NOMO-1 treated with DMSO at 0.1 percent for 48 hours (cell line): ENCODE measurements at regions not wholly inside any gene's neighbourhood (a gene's known extent, or its start where the extent isn't known, plus 50 kb on each side); places are given as distances from the start of the nearest gene placed in this dataset.

Source experiments
- DNase-seq: peaks from one replicate; lab custom pipeline; 2025; ENCODE audit not compliant: unreplicated experiment; lab: John Stamatoyannopoulos, UW

DNA sequence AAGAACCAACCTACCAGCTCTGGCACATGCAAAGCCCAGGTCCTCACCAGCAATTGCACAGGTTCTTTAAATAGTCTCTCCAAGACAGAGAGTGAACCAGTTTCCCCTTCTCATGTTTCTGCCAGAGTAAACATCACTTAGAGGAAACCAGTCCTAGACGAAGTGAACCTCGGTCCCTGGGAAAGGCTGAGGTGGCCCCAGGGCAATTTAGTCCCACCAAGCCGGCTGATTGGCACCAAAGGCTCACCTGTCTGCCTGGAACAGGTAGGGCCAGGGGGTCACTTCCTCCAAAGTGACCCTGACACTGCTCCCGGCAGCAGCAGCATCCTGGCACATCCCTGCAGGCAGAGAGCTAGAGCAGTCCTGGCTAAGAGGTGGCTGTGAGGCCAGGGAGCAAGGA, 122.9 kb upstream of the ZNF507 start:
- DNase-seq = no peak

DNA sequence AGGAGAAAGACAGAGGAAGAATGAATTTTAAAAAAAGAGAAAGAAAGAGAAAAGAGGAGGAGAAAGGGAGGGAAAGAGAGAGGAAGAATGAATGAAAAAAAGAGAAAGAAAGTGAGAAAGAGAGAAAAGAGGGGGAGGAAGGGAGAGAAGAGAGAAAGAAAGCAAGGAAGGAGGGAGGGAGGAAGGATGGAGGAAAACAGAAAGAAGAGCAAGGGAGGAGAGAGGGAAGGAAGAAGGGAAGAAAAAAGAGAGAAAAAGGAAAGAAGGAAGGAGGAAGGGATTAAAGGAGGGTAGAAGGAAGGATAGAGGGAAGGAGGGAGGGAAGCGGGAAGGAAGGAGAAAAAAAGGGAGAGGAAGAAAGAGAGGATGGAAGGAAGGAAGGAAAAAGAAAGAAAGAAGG, 122.3 kb upstream of the ZNF507 start:
- no peak for DNase-seq

DNA sequence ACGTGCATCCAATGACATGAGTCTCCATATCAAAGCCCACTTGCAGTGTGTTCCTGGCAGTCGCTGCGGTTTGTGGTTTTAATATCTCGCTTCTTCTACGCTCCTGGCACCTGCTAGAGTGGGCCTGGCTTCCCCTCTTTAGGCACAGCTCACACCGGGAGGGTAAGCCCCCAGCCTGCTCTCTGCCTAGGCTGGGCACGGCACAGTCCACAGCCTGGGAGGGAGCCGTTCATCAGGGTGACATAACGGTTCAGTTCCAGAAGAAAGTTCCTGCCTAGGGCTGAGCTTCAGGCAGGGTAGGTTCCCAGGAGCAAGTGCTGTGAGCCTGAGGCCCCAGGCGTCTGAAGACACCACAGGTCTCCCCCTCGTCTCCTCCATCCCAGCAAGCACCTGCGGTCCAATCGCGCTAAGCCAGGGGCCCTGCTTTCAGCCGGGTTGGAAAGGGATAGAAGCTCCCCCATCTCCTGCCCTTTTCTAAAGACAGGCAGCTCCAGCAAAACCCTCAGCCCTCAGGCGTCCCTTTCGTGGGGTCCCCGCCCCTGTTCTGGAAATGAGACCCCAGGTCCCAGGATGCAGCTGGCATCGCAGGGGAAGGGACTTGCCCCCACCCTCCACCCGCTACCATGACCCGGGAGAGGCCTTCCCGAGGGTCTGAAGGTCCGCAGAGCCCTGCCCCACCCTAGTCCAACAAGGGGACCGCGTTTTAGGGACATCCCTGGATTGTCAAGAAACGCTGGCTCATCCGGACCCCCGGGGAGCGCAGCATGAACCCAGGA, 121.6 kb upstream of the ZNF507 start:
- no peak for DNase-seq

DNA sequence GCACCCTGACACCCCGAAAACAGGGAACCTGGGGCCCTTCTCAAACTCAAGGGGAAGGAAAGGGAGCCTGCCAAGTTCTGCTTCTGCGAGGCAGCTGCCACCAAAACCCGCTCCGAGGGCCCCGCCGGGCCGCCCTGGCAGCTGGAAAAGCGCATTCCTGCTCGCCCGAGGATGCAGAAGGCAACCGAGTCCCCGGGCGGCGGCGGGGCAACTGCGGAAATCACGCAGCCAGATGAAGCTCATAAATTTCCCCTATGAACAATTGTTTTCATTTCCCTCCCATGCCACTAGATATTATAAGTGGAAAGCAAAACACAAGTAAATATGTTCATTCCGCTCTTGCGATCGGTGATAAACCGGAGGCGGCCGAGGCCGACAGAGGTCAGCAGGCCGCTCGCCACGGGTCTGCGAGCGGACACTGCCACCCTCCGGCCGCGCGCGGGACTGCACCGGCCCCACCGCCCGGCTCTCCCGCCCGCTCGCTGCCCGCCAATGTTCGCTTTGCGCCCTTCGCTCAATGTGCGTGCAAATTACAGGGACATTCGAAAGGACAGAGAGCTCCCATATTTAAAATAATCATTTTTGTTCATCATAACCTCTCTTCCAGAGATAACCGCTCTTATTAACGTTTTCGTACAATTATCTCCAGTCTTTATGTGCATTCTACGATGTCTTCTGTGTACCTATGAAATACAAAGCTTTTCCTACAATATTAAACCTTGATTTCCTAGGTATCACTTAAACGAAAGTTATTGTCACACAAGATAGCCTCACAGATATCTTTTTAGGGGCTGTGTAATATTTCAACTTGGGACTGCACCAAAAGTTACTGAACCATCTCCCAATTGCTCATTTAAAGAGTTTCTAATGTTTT, 120.8 kb upstream of the ZNF507 start:
- peak; percentile 34 for DNase-seq

DNA sequence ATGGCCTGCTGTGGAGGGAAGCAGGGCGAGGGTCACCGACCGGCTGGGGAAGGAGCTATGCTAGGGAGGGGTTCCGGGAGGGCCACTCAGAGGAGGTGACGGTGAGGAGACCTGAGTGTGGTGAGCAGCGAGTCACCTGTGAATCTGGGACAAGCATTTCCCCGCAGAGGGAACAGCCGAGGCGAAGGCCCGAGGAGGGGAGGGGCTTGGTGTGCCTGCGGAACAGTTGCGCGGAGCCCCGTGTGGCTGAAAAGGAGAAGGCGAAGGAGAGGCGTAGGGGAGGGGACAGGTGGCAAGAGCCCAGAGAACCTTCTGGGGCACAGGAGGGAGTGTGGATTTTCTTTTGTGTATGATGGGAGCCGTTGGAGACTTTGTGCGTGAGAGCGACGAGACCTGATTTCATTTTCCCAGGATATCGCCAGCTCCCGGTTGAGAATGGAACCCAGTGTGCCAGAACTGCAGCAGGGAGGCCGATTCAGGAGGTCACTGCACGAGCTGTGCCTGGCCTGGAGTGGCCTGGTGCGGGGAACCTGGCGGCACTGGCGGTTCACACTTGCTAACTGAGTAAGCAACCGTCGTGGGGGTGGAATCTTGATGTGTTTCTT, 117.7 kb upstream of the ZNF507 start:
- no peak for DNase-seq

DNA sequence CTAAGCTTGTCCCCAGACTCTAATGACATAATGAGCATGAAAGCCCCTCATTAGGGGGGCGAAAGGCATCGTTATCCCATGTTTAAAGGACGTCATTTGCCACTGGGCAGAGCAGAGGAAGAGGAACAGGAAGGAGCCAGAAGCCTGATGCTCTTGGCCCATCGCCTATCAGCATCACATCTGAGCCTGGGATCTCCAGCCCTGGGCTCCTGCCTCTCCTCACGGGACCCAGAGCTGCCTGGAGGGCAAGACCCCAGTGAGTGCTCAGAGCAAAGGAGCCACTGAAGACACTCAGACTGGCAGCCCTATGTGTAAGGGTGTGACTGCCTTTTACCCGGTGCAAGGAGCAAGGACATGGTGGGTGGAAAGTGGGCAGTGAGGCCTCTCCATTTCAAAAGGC, 115.0 kb upstream of the ZNF507 start:
- no peak for DNase-seq

DNA sequence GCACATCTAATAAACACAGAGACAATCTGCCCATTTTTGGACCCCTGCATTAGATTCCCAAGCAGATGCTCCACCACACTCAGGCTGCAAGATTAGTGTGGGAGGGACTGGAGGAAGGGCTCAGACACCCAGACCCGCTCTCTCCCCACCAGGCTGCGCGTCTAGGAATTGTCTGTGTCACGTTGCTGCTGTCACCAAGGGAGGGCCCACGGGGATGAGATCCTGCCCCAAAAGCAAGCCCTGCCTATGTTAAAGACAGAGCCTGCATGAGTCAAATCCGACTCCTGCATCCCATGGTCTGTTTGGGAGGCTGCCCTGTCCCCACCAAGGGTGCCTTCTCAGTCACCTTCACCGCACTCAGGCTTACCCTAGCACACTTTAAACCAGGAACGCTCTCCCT, 114.4 kb upstream of the ZNF507 start:
- DNase-seq = no peak

DNA sequence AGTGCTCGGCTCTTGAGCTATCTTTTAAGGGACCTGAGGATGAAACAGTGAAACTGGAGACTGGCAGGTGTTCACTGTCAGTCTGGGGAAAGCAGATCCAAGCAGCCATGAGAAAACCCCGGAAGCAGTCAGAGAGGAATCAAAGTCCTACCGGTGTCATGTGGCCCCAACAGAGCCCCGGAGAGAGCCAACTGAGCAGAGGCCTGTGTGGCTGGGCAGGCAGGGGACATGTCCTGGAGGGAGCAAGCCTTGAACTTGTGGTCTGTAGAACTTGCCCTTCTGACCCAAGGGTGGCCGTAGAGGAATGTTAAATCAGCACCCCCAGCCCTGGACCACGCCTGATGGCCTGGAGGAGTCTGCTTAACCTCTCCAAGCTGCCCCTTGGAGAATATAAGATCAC, 113.7 kb upstream of the ZNF507 start:
- DNase-seq = no peak

DNA sequence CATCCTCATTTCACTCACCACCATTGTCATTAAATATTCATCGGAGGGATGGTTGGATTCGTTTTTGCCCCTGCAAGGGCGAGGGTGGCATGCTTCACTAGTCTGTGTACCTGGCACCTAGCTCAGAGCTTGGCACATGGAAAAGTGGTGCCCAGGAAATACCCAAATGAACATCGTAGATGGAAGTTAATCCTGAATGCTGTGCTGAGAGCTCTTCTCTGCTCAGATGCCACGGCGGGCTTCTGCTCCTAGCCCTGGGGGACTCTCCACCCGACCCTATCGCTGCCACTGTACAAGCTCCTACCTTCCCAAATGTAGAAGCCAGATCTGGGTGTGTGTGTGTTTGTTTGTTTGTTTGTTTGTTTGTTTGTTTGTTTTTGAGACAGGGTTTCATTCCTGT, 113.0 kb upstream of the ZNF507 start:
- DNase-seq = no peak

DNA sequence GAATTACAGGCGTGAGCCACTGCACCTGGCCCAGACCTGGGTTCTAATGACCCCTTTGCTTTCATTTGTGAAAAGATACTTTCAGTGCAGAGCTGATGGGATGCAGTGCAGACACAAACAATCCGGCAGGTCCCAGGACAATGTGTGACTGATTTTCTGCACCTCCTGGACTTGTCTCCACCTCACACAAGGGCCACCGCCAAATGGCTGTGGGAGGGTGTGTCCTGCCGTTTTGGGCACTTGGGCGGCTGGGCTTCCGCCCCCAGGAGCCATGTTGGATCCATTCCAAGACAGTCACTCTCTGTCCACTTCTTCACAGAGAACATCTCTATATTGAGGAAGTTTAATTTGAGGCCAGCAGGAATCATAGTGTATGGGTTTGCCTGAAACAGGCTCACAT, 112.3 kb upstream of the ZNF507 start:
- no peak for DNase-seq

DNA sequence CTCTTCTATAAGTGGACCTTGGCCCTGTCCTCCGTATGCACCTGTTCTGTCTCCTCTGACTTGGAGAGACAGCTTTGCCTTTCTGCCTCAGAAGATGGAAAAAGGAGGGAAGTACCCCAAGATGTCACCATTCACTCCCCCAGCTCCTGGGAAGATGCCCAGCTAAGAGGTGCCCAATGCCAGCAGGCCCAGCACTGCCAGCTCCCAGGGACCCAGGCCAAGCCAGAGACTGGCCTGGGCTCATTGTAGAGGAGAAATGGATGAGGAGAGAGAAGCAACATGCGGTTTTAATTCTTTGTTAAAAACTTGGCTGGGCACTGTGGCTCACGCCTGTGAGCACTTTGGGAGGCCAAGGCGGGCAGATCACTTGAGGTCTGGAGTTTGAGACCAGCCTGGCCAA, 111.5 kb upstream of the ZNF507 start:
- DNase-seq = no peak

DNA sequence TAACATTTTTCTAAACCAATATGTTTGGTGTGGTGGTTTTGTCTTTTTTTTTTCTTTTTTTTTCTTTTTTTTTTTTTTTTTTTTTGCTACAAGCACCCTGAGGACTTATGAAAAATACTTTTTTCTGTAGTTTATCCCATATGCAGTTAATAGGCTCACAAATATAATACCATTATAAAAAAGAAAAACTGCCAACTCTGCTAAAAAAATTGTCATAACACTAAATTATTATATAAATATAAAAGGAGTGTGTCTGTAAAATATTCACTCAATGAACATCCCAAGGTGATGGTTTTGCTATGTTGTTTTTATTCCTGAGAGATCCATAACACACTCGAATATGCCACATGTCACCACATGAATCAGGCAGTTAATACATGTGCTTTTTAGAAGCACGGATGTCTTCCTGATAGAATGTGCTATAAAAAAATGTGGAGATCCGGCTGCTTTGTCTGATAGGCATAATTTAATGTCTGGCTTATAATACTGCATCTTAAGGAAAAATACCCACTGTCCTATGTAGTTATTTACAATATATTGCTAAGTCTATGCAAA, 110.7 kb upstream of the ZNF507 start:
- no peak for DNase-seq

DNA sequence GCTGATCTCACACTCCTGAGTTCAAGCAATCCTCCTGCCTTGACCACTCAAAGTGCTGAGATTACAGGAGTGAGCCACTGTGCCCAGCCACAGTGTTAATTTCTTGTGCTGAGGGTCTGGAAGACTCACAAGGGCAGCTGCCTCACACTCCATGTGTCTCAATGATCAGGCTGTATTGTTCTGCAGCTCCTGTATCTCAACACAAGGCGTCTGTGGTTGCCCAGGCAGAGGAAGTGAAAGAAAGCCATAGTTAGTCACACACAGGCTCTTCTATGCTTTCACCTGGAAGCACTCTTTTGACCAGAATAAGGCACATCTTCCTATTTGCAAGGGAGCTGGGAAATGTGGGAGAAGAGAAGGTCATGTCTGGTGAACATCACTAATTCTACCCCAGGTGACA, 107.3 kb upstream of the ZNF507 start:
- DNase-seq = peak; percentile 71

DNA sequence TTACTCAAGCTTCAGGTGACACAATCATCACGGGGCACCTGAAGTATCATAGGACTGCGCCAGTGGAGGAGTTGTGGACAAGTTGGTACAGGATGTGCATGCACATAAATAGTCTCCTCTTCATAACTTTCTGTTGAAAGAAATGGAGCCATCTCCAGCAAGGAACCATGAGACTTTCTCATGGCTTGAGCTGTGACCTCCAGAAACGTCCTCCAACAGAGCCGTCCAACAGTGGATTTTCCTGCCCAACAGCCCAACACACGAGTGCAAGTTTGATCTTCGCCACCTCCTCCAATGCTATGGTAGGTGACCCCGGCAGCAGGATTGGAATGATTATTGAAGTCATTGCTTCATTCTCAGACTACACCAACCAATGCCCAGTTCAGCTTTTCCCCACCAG, 105.1 kb upstream of the ZNF507 start:
- DNase-seq = no peak

DNA sequence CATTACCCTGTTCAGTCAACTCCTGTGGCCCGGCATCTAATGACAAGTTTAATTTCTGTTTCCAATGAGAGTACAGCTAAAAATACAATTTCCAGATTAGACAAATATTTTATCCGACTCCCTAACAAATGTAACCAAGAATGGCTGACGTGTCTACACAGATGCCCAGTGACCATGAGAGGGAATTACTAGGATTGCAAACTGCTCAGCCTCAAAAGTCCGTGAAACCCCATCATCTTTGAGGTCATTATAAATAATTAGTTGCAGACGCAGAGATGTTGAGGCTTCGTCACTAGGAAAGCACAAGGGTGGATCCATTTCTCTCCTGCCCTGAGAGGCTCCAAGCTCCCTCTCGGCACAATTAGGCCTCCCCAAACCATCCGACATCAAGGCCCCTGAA, 104.1 kb upstream of the ZNF507 start:
- DNase-seq = no peak

DNA sequence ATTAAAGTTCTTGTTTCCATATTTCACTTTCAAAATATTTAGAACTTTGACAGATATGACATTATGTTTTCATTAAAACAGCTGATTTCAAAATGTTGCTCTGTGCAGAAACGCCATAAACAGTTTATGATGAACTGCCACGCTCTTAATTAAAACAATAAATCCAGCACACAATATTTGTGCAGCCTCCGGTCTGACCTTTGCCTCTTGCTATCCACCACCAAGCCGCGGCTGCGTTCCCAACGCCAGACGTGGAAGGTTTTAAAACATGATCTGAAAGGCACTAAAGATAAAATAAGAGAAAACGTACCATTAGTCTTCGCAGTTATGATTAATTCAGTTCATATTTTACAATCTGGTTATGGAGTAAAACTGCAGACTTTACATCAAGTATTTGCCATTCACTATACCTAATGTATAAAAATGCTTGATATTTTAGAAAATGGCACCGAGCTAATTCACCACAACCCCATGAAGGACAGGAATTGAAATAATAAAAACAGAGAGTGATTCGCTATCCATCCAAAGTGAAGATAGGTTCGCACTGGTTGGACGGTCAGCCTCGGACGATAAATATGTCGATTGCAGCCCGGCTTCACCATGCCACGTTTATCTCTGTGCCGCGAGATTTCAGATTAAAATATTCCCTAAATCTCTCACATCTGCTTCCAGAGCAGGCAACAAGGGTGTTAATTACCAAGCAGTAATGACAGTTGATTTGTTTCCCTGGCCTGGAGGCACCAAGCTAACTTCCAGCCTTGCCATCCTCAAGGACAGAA, 103.3 kb upstream of the ZNF507 start:
- no peak for DNase-seq

DNA sequence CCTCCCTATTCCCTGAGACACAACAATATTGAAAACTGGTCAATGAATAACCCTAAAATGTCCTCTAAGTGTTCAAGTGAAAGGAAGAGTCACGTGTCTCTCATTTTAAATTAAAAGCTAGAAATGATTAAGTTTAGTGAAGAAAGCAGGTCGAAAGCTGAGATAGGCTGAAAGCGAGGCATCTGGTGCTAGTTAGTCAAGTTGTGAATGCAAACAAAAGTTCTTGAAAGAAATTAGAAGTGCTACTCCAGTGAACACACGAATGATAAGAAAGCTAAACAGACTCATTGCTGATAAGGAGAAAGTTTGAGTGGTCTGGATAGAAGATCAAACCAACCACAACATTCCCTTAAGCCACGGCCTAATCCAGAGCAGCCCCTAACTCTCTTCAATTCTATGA, 99.4 kb upstream of the ZNF507 start:
- DNase-seq = no peak

DNA sequence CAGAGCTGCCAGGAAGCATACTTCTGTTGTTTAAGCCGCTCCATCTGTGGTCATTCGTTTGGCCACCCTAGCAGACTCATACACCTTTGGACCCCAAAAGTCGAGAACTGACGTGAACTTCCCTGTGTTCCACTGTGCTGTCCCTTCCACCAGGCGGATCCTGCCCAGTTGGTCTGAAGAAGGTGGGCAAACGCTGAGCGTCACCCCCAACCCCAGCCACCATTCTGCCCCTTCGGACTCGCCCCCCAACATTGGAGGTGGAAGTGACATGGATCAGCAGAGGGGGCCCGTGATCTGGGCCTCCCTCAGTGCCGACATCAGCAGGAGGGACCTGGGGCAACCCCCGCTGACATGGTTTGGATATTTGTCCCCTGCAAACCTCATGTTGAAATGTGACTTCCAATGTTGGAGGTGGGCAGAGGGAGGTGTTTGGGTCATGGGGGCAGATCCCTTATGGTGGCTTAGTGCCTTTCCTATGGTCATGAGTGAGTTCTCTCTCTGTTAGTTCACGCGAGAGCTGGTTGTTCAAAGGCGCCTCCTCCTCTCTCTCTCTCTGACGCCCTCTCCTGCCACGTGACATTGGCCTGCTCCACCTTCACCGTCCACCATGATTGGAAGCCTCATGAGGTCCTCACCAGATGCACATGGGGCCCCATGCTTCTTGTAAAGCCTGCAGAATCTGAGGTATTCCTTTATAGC, 93.6 kb upstream of the ZNF507 start:
- DNase-seq = no peak

DNA sequence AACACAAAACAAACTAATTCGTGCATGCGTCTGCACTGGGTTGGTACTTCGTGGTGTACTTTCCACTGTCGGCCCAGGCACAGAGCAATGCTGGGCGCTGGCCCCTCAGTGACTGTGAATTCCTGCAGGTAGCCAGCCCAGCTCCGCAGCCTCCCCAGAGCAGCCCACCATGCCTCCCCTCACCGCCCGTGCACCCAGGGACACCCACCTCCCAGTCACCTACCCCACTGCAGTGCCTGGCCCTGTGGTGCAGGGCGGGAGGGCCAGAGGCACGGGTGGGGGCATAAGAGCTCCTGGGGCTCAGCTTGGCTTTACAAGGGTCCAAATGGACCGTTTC, 93.1 kb upstream of the ZNF507 start:
- no peak for DNase-seq

DNA sequence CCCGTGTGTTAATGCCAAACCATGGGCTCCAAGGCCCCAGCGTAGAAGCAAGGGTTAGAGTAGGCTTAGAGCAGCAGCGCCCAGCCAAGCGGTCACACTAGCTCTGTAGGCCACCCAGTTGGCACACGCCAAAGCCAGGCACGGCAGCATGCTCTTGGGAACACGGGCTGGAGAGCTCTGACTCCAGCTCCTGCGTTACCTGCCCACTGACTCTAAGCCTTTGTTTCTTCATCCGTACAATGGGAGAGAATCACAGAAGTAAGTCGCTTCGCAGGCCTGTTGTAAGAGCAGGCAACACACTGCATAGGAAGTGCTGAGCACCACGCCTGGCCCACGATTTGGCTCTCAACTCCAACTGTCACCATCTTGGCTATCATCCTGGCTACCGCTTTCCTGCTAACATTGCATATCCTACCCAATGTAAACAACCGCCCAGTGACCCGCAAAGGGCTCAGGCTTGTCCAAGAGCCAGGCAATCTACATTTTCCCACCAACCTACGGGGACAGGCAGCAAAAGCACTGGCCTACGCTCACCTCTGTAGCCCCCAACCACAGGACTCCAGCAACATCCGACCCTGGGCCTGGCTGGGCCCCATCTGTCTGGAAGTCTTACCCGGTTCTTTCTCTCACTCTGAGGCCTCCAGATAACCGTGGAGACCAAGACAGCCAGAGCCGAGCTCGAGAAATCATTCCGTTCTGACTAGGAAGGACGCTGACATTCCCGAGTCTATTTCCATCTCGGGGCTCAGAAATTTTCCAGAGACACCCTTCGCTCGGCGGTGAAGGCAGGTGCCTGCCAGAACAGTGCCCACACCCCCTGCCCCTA, 91.5 kb upstream of the ZNF507 start:
- no peak for DNase-seq
